ENCODE measurements at regions not wholly inside any gene's neighbourhood (a gene's known extent, or its start where the extent isn't known, plus 50 kb on each side); places are given as distances from the start of the nearest gene placed in this dataset.

GRCh38 chr16:47847220-47847970, 308.4 kb downstream of the ABCC12 start:
- no peak for DNase-seq
- no peak overlapping the region for H3K4me3 ChIP-seq (ENCODE audit: low read depth in 1 of 3, low read length in 3 of 3)
- no peaks in the 10 kb centered on the region for H3K27me3 ChIP-seq (ENCODE audit: control insufficient read depth in 3 of 3, insufficient read depth in 3 of 3, low read length in 3 of 3)
- H3K9me3 ChIP-seq (ENCODE audit: control insufficient read depth in 2 of 2, insufficient read depth in 1 of 2, low read depth in 1 of 2, low read length in 1 of 2) = no peaks in the 10 kb centered on the region
- H3K27ac ChIP-seq (ENCODE audit: low read depth in 1 of 3, low read length in 2 of 3) = no peak overlapping the region
- H3K36me3 ChIP-seq (ENCODE audit: control insufficient read depth in 3 of 3, insufficient read depth in 2 of 3, low read depth in 1 of 3, low read length in 3 of 3) = no peaks in the 10 kb centered on the region
- WGBS, 3 donors = 72 to 75% (median 72%) methylated on average over 6 of the region's 6 CpGs
- FAIRE-seq = no peak
- H3K4me1 ChIP-seq (ENCODE audit: control insufficient read depth in 3 of 3, insufficient read depth in 2 of 3, low read depth in 1 of 3, low read length in 2 of 3) = no peaks in the 10 kb centered on the region

DNA sequence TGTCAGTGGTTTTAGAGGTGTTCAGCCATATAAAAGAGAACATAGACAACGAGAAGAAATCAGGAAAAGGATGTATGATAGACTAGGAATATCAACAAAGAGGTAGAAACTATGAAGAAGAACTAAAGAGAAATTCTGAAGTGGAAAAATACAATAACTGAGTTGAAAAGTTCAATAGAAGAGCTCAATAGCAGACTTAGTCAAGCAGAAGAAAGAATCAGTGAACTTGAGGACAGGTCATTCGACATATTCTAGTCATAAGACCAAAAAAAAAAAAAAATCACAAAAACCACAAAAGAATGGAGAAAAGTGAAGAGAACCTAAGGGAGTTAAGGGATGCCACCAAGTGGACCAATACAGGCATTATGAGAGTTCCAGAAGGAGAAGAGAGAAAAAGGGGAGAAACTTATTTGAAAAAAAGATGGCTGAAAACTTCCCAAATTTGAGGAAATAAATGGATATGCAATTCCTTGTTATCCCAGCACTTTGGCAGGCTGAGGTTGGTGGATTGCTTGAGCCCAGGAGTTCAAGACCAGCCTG, 321.2 kb downstream of the ABCC12 start:
- Histone ChIP-seq H3K27me3 (ENCODE audit: control insufficient read depth in 3 of 3, insufficient read depth in 3 of 3, low read length in 3 of 3) (peaks cover 0 to 3% (median 0%) of the 10 kb centered on the region in 3 donors), H3K36me3 (ENCODE audit: control insufficient read depth in 3 of 3, insufficient read depth in 2 of 3, low read depth in 1 of 3, low read length in 3 of 3) (no peaks in the 10 kb centered on the region), H3K4me3 (ENCODE audit: low read depth in 1 of 3, low read length in 3 of 3) (no peak overlapping the region), H3K9me3 (ENCODE audit: control insufficient read depth in 2 of 2, insufficient read depth in 1 of 2, low read depth in 1 of 2, low read length in 1 of 2) (peaks cover 0 to 3% of the 10 kb centered on the region in 2 donors), H3K4me1 (ENCODE audit: control insufficient read depth in 3 of 3, insufficient read depth in 2 of 3, low read depth in 1 of 3, low read length in 2 of 3) (no peaks in the 10 kb centered on the region), H3K27ac (ENCODE audit: low read depth in 1 of 3, low read length in 2 of 3) (no peak overlapping the region)
- 37 to 67% (median 42%) methylated on average over 2 of the region's 2 CpGs for WGBS, 3 donors
- DNase-seq (no peak), FAIRE-seq (no peak)

GRCh38 chr16:47833771-47834170, 322.0 kb downstream of the ABCC12 start:
- FAIRE-seq (no peak), DNase-seq (no peak)
- 64 to 81% (median 67%) methylated on average over 1 of the region's 1 CpG for WGBS, 3 donors

GRCh38 chr16:47829850-47830600, 325.8 kb downstream of the ABCC12 start:
- Histone ChIP-seq H3K27me3 (ENCODE audit: control insufficient read depth in 3 of 3, insufficient read depth in 3 of 3, low read length in 3 of 3) (peaks cover 0 to 3% (median 0%) of the 10 kb centered on the region in 3 donors), H3K9me3 (ENCODE audit: control insufficient read depth in 2 of 2, insufficient read depth in 1 of 2, low read depth in 1 of 2, low read length in 1 of 2) (peaks cover 0 to 5% of the 10 kb centered on the region in 2 donors), H3K27ac (ENCODE audit: low read depth in 1 of 3, low read length in 2 of 3) (no peak overlapping the region), H3K4me1 (ENCODE audit: control insufficient read depth in 3 of 3, insufficient read depth in 2 of 3, low read depth in 1 of 3, low read length in 2 of 3) (no peaks in the 10 kb centered on the region), H3K4me3 (ENCODE audit: low read depth in 1 of 3, low read length in 3 of 3) (no peak overlapping the region), H3K36me3 (ENCODE audit: control insufficient read depth in 3 of 3, insufficient read depth in 2 of 3, low read depth in 1 of 3, low read length in 3 of 3) (no peaks in the 10 kb centered on the region)
- 76 to 87% (median 81%) methylated on average over 2 of the region's 2 CpGs for WGBS, 3 donors
- FAIRE-seq (no peak), DNase-seq (no peak)

More at GRCh38 chr16:47833771-47834170, 322.0 kb downstream of the ABCC12 start:
- Histone ChIP-seq H3K4me3 (ENCODE audit: low read depth in 1 of 3, low read length in 3 of 3) (no peak overlapping the region), H3K36me3 (ENCODE audit: control insufficient read depth in 3 of 3, insufficient read depth in 2 of 3, low read depth in 1 of 3, low read length in 3 of 3) (no peaks in the 10 kb centered on the region), H3K4me1 (ENCODE audit: control insufficient read depth in 3 of 3, insufficient read depth in 2 of 3, low read depth in 1 of 3, low read length in 2 of 3) (no peaks in the 10 kb centered on the region), H3K9me3 (ENCODE audit: control insufficient read depth in 2 of 2, insufficient read depth in 1 of 2, low read depth in 1 of 2, low read length in 1 of 2) (peaks cover 0 to 3% of the 10 kb centered on the region in 2 donors), H3K27ac (ENCODE audit: low read depth in 1 of 3, low read length in 2 of 3) (no peak overlapping the region), H3K27me3 (ENCODE audit: control insufficient read depth in 3 of 3, insufficient read depth in 3 of 3, low read length in 3 of 3) (peaks cover 0 to 3% (median 0%) of the 10 kb centered on the region in 3 donors)

DNA sequence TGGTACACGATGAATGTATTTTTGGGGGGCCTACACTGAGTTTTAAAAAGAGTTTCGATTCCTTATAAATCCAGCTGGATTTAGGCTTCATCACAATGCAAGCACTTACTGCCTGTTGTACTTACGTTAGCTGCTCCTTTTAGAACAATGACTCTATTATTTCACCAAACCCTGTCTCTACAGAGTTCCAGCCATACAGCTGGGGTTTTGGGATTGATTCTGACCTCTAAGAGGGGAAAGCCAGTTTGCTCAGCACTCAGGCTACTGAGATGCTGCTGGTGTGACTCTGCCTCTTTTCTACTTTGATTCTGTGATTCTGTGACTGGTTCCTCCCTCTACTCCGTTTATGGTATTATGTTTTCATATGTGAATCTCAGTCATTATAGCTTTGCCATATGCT, 329.7 kb downstream of the ABCC12 start:
- DNase-seq = no peak
- no peak for FAIRE-seq
- Histone ChIP-seq H3K36me3 (ENCODE audit: control insufficient read depth in 3 of 3, insufficient read depth in 2 of 3, low read depth in 1 of 3, low read length in 3 of 3) (no peaks in the 10 kb centered on the region), H3K4me1 (ENCODE audit: control insufficient read depth in 3 of 3, insufficient read depth in 2 of 3, low read depth in 1 of 3, low read length in 2 of 3) (no peaks in the 10 kb centered on the region), H3K4me3 (ENCODE audit: low read depth in 1 of 3, low read length in 3 of 3) (no peak overlapping the region), H3K9me3 (ENCODE audit: control insufficient read depth in 2 of 2, insufficient read depth in 1 of 2, low read depth in 1 of 2, low read length in 1 of 2) (peaks cover 0 to 2% of the 10 kb centered on the region in 2 donors), H3K27me3 (ENCODE audit: control insufficient read depth in 3 of 3, insufficient read depth in 3 of 3, low read length in 3 of 3) (no peaks in the 10 kb centered on the region), H3K27ac (ENCODE audit: low read depth in 1 of 3, low read length in 2 of 3) (no peak overlapping the region)
- 74 to 78% (median 76%) methylated on average over 4 of the region's 4 CpGs for WGBS, 3 donors

DNA sequence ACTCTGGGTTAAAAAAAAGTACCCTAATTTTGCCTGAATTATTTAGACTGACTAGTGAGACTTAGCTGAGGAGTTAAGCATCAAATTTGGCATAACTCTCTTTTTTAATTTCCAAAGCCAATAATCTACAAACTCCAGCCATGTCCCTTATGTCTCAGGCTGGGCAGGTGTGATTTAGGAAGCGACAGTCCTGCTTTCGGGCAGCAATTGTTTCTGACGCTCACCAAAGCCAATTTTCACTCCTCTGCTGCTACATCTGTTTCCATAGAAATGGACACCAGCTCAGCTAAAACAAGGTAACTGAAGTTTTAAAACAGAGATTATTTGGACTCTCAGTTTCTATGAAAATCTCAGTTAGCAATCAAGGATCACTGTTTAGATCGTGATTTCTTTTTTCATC, 338.7 kb downstream of the ABCC12 start:
- no peaks in the 10 kb centered on the region for H3K4me1 ChIP-seq (ENCODE audit: control insufficient read depth in 3 of 3, insufficient read depth in 2 of 3, low read depth in 1 of 3, low read length in 2 of 3)
- DNase-seq (no peak), FAIRE-seq (no peak)
- no peaks in the 10 kb centered on the region for H3K27me3 ChIP-seq (ENCODE audit: control insufficient read depth in 3 of 3, insufficient read depth in 3 of 3, low read length in 3 of 3)
- WGBS, 3 donors = 80 to 88% (median 84%) methylated on average over 4 of the region's 4 CpGs
- H3K9me3 ChIP-seq (ENCODE audit: control insufficient read depth in 2 of 2, insufficient read depth in 1 of 2, low read depth in 1 of 2, low read length in 1 of 2) = peaks cover 2 to 3% of the 10 kb centered on the region in 2 donors
- H3K4me3 ChIP-seq (ENCODE audit: low read depth in 1 of 3, low read length in 3 of 3) = no peak overlapping the region
- no peak overlapping the region for H3K27ac ChIP-seq (ENCODE audit: low read depth in 1 of 3, low read length in 2 of 3)
- no peaks in the 10 kb centered on the region for H3K36me3 ChIP-seq (ENCODE audit: control insufficient read depth in 3 of 3, insufficient read depth in 2 of 3, low read depth in 1 of 3, low read length in 3 of 3)

DNA sequence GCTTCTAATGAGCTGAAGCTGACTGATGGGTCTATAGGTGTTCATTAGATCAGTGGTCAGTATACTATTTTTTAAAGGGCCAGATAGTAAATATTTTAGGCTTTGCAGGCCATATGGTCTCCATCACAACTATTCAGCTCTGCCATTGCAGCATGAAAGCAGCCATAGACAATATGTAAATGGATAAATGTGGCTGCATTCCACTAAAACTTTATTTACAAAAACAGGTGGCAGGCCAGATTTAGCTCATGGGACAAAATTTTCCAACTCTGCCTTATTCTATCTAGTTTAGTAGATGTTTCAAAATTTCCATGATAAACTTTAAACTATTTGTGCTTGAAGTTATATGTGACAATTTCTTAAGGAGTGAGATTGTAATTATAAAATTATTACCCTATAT, 339.3 kb downstream of the ABCC12 start:
- FAIRE-seq = no peak
- Histone ChIP-seq H3K27ac (ENCODE audit: low read depth in 1 of 3, low read length in 2 of 3) (no peak overlapping the region), H3K4me1 (ENCODE audit: control insufficient read depth in 3 of 3, insufficient read depth in 2 of 3, low read depth in 1 of 3, low read length in 2 of 3) (no peaks in the 10 kb centered on the region), H3K27me3 (ENCODE audit: control insufficient read depth in 3 of 3, insufficient read depth in 3 of 3, low read length in 3 of 3) (no peaks in the 10 kb centered on the region), H3K9me3 (ENCODE audit: control insufficient read depth in 2 of 2, insufficient read depth in 1 of 2, low read depth in 1 of 2, low read length in 1 of 2) (peaks cover 2 to 3% of the 10 kb centered on the region in 2 donors), H3K4me3 (ENCODE audit: low read depth in 1 of 3, low read length in 3 of 3) (no peak overlapping the region), H3K36me3 (ENCODE audit: control insufficient read depth in 3 of 3, insufficient read depth in 2 of 3, low read depth in 1 of 3, low read length in 3 of 3) (no peaks in the 10 kb centered on the region)
- no peak for DNase-seq

- FAIRE-seq = no peak
- H3K27me3 ChIP-seq (ENCODE audit: control insufficient read depth in 3 of 3, insufficient read depth in 3 of 3, low read length in 3 of 3) = no peaks in the 10 kb centered on the region
- no peaks in the 10 kb centered on the region for H3K36me3 ChIP-seq (ENCODE audit: control insufficient read depth in 3 of 3, insufficient read depth in 2 of 3, low read depth in 1 of 3, low read length in 3 of 3)
- H3K4me1 ChIP-seq (ENCODE audit: control insufficient read depth in 3 of 3, insufficient read depth in 2 of 3, low read depth in 1 of 3, low read length in 2 of 3) = no peaks in the 10 kb centered on the region
- no peak for DNase-seq
- H3K27ac ChIP-seq (ENCODE audit: low read depth in 1 of 3, low read length in 2 of 3) = no peak overlapping the region
- no peak overlapping the region for H3K4me3 ChIP-seq (ENCODE audit: low read depth in 1 of 3, low read length in 3 of 3)
- peaks cover 2 to 3% of the 10 kb centered on the region in 2 donors for H3K9me3 ChIP-seq (ENCODE audit: control insufficient read depth in 2 of 2, insufficient read depth in 1 of 2, low read depth in 1 of 2, low read length in 1 of 2)
Observed at GRCh38 chr16:47815655-47816054, 340.1 kb downstream of the ABCC12 start.

Measured in small intestine (tissue), 7 donors.